Smooth muscle cell (in vitro differentiated cells): ENCODE measurements at regions not wholly inside any gene's neighbourhood (a gene's known extent, or its start where the extent isn't known, plus 50 kb on each side); places are given as distances from the start of the nearest gene placed in this dataset.

ENCODE experiments used
- DNase-seq: peaks from one replicate; lab custom pipeline; 2025; ENCODE audit not compliant: unreplicated experiment; lab: John Stamatoyannopoulos, UW
- H2AFZ ChIP-seq: fragments of 200-600 bp; sonication (generic); 2 replicates; pipeline ENCODE4 v1.6.0; 2016; ENCODE audit warnings: antibody characterized with exemption, low read depth, mild to moderate bottlenecking
- H3F3A ChIP-seq: fragments of 200-600 bp; sonication (generic); 2 replicates; pipeline ENCODE4 v1.6.0; 2017; ENCODE audit warnings: antibody characterized with exemption, low read depth
- H3K27ac ChIP-seq: fragments of 200-600 bp; sonication (generic); 2 replicates; pipeline ENCODE4 v1.5.1; 2016; ENCODE audit warnings: low read depth, mild to moderate bottlenecking
- H3K27me3 ChIP-seq: fragments of 200-600 bp; sonication (generic); 2 replicates; pipeline ENCODE4 v1.6.1; 2016; ENCODE audit warnings: low read depth, mild to moderate bottlenecking
- H3K36me3 ChIP-seq: fragments of 200-600 bp; sonication (generic); 2 replicates; pipeline ENCODE4 v1.5.1; 2016; ENCODE audit warnings: low read depth
- H3K4me1 ChIP-seq: fragments of 200-600 bp; sonication (generic); 2 replicates; pipeline ENCODE4 v1.5.1; 2016; ENCODE audit warnings: low read depth
- H3K4me2 ChIP-seq: fragments of 200-600 bp; sonication (generic); 2 replicates; pipeline ENCODE4 v1.6.0; 2016; ENCODE audit warnings: mild to moderate bottlenecking
- H3K4me3 ChIP-seq: fragments of 200-600 bp; sonication (generic); 2 replicates; pipeline ENCODE4 v1.5.1; 2016; ENCODE audit warnings: mild to moderate bottlenecking
- H3K79me2 ChIP-seq: fragments of 200-600 bp; sonication (generic); 2 replicates; pipeline ENCODE4 v1.6.0; 2016; ENCODE audit warnings: low read depth, mild to moderate bottlenecking
- H3K9ac ChIP-seq: fragments of 200-600 bp; sonication (generic); 2 replicates; pipeline ENCODE4 v1.6.0; 2016; ENCODE audit warnings: low read depth
- H3K9me3 ChIP-seq: fragments of 200-600 bp; sonication (generic); replicated peaks from 2 replicates; pipeline ENCODE4 v1.5.1; 2016; ENCODE audit warnings: low read depth
- H4K20me1 ChIP-seq: fragments of 200-600 bp; sonication (generic); 2 replicates; pipeline ENCODE4 v1.6.0; 2016; ENCODE audit warnings: low read depth
- CTCF ChIP-seq: fragments of 200-600 bp; sonication (generic); IDR thresholded peaks from 2 replicates; pipeline ENCODE4 v1.5.1; 2017; ENCODE audit warnings: borderline replicate concordance, mild to moderate bottlenecking, antibody characterized with exemption; ENCODE audit not compliant: insufficient read depth, poor library complexity, severe bottlenecking
- WGBS: methylation state at CpG from one replicate; pipeline ENCODE4 v1.1.7; 2016; ENCODE audit warnings: low lambda C conversion rate; 5-methylcytosine and 5-hydroxymethylcytosine counted together

GRCh38 chr3:81029861-81030260 is 731.6 kb downstream of the GBE1 start:
- no peaks in the 10 kb centered on the region for H3K4me1 ChIP-seq
- H3K27me3 ChIP-seq: no peaks in the 10 kb centered on the region
- no peak for TF ChIP-seq CTCF
- H3K9me3 ChIP-seq: no peaks in the 10 kb centered on the region
- no peaks in the 10 kb centered on the region for H3F3A ChIP-seq
- no peak overlapping the region for H3K4me2 ChIP-seq
- H3K4me3 ChIP-seq: no peak overlapping the region
- WGBS: 76% methylated on average over 2 of the region's 2 CpGs
- no peaks in the 10 kb centered on the region for H3K36me3 ChIP-seq
- no peak overlapping the region for H2AFZ ChIP-seq
- H3K79me2 ChIP-seq: no peaks in the 10 kb centered on the region
- H4K20me1 ChIP-seq: no peaks in the 10 kb centered on the region
- no peak overlapping the region for H3K9ac ChIP-seq
- H3K27ac ChIP-seq: no peak overlapping the region
- no peak for DNase-seq

GRCh38 chr3:81027344-81027743 is 734.1 kb downstream of the GBE1 start:
- TF ChIP-seq CTCF: no peak
- no peak for DNase-seq
- no peaks in the 10 kb centered on the region for H3K36me3 ChIP-seq
- H3K27ac ChIP-seq: no peak overlapping the region
- H2AFZ ChIP-seq: no peak overlapping the region
- H3K4me3 ChIP-seq: no peak overlapping the region
- no peak overlapping the region for H3K9ac ChIP-seq
- H3F3A ChIP-seq: no peaks in the 10 kb centered on the region
- H3K79me2 ChIP-seq: no peaks in the 10 kb centered on the region
- no peaks in the 10 kb centered on the region for H3K27me3 ChIP-seq
- H3K9me3 ChIP-seq: no peaks in the 10 kb centered on the region
- H3K4me1 ChIP-seq: no peaks in the 10 kb centered on the region
- WGBS: 100% methylated on average over 1 of the region's 1 CpG
- no peak overlapping the region for H3K4me2 ChIP-seq
- no peaks in the 10 kb centered on the region for H4K20me1 ChIP-seq

GRCh38 chr3:81024560-81024959 is 736.9 kb downstream of the GBE1 start:
- no peaks in the 10 kb centered on the region for H3K4me1 ChIP-seq
- DNase-seq: no peak

More at GRCh38 chr3:81024560-81024959, 736.9 kb downstream of the GBE1 start:
- H3K36me3 ChIP-seq: no peaks in the 10 kb centered on the region
- no peak overlapping the region for H3K9ac ChIP-seq
- H3F3A ChIP-seq: no peaks in the 10 kb centered on the region
- H4K20me1 ChIP-seq: no peaks in the 10 kb centered on the region
- H3K79me2 ChIP-seq: no peaks in the 10 kb centered on the region
- no peak overlapping the region for H2AFZ ChIP-seq
- no peak overlapping the region for H3K4me3 ChIP-seq
- no peak for TF ChIP-seq CTCF
- H3K4me2 ChIP-seq: no peak overlapping the region
- H3K27ac ChIP-seq: no peak overlapping the region
- H3K9me3 ChIP-seq: no peaks in the 10 kb centered on the region
- H3K27me3 ChIP-seq: no peaks in the 10 kb centered on the region
- WGBS: 91% methylated on average over 7 of the region's 7 CpGs
